ENCODE measurements at regions not wholly inside any gene's neighbourhood (a gene's known extent, or its start where the extent isn't known, plus 50 kb on each side); places are given as distances from the start of the nearest gene placed in this dataset.

DNA sequence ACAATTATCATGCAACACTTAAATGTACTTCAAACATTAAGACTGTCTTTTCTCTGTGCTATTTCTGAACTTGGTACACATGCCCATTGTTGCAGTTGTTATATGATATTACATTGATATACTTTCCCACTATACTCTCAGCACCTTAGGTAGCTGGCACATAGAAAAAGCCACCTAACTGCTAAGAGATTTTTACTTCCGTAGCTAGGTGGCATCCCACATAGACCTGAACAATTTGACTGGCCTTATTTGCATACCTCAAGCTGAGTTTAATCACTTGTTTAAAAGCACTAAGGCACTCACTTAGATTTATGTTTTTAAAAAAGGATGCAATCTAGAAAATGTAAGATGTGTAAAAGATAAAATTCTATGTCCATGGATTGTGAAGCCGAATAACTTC lies 194.2 kb downstream of the POU4F1 start:
- no peak for DNase-seq (ENCODE audit: low spot score in 2 of 2)
- no peak overlapping the region for H3K27ac ChIP-seq
- no peaks in the 10 kb centered on the region for H3K36me3 ChIP-seq
- no peaks in the 10 kb centered on the region for H3K9me3 ChIP-seq
- no peaks in the 10 kb centered on the region for H3K27me3 ChIP-seq
- no peak for TF ChIP-seq POLR2A (IDR thresholded peaks at IDR 0.05)
- no peak for TF ChIP-seq EP300 (IDR thresholded peaks at IDR 0.05)
- no peak for TF ChIP-seq CTCF (IDR thresholded peaks at IDR 0.05)
- no peak for TF ChIP-seq POLR2AphosphoS5 (IDR thresholded peaks at IDR 0.05)
- no peaks in the 10 kb centered on the region for H3K4me1 ChIP-seq
- WGBS = 67% methylated on average over 2 of the region's 2 CpGs
- no peak overlapping the region for H3K4me3 ChIP-seq

- H3K4me1 ChIP-seq = no peaks in the 10 kb centered on the region
- H3K9me3 ChIP-seq = no peaks in the 10 kb centered on the region
- no peaks in the 10 kb centered on the region for H3K36me3 ChIP-seq
- H3K27ac ChIP-seq = no peak overlapping the region
- TF ChIP-seq CTCF (IDR thresholded peaks at IDR 0.05) (no peak), EP300 (IDR thresholded peaks at IDR 0.05) (no peak), POLR2AphosphoS5 (IDR thresholded peaks at IDR 0.05) (no peak), POLR2A (IDR thresholded peaks at IDR 0.05) (no peak)
- H3K27me3 ChIP-seq = no peaks in the 10 kb centered on the region
- H3K4me3 ChIP-seq = no peak overlapping the region
- DNase-seq (ENCODE audit: low spot score in 2 of 2) = no peak
- 86% methylated on average over 6 of the region's 6 CpGs for whole genome bisulfite sequencing
Measured at GRCh38 chr13:78404846-78405360, 198.4 kb downstream of the POU4F1 start.

GRCh38 chr13:78402708-78403400 lies 200.5 kb downstream of the POU4F1 start:
- Histone ChIP-seq H3K4me3 (no peak overlapping the region), H3K27me3 (no peaks in the 10 kb centered on the region), H3K27ac (no peak overlapping the region), H3K36me3 (no peaks in the 10 kb centered on the region), H3K4me1 (no peaks in the 10 kb centered on the region), H3K9me3 (no peaks in the 10 kb centered on the region)
- DNase-seq (ENCODE audit: low spot score in 2 of 2) = no peak
- WGBS = 55% methylated on average over 2 of the region's 2 CpGs
- no peak for TF ChIP-seq POLR2AphosphoS5 (IDR thresholded peaks at IDR 0.05)
- no peak for TF ChIP-seq POLR2A (IDR thresholded peaks at IDR 0.05)
- TF ChIP-seq EP300 (IDR thresholded peaks at IDR 0.05) = no peak
- no peak for TF ChIP-seq CTCF (IDR thresholded peaks at IDR 0.05)

GRCh38 chr13:78401873-78402707 lies 201.3 kb downstream of the POU4F1 start:
- 59% methylated on average over 7 of the region's 7 CpGs for WGBS
- Histone ChIP-seq H3K27ac (no peak overlapping the region), H3K9me3 (no peaks in the 10 kb centered on the region), H3K4me3 (no peak overlapping the region), H3K4me1 (no peaks in the 10 kb centered on the region), H3K36me3 (no peaks in the 10 kb centered on the region), H3K27me3 (no peaks in the 10 kb centered on the region)
- no peak for DNase-seq (ENCODE audit: low spot score in 2 of 2)
- TF ChIP-seq CTCF (IDR thresholded peaks at IDR 0.05) = no peak
- TF ChIP-seq POLR2A (IDR thresholded peaks at IDR 0.05) = no peak
- TF ChIP-seq EP300 (IDR thresholded peaks at IDR 0.05) = no peak
- TF ChIP-seq POLR2AphosphoS5 (IDR thresholded peaks at IDR 0.05) = no peak
